Left lung (tissue), 4 donors: ENCODE measurements at regions not wholly inside any gene's neighbourhood (a gene's known extent, or its start where the extent isn't known, plus 50 kb on each side); places are given as distances from the start of the nearest gene placed in this dataset.

Experiments used
- ATAC-seq: fragments of 200-7000 bp; cut with Tn5 transposase; one replicate; pipeline ENCODE4 v1.9.1; 2020; ENCODE audit warnings: moderate library complexity
- DNase-seq, 4 donors: peaks; one replicate each; pipeline ENCODE4 v3.0.0-alpha.2; 2013 to 2020
- H3K27ac ChIP-seq, 2 donors: fragments of 200-600 bp; sonication (generic) in 1 of 2; one replicate each; pipeline versions ENCODE4 v1.5.0 to v1.8.0; 2020 to 2021
- H3K27me3 ChIP-seq, 2 donors: fragments of 200-600 bp; sonication (generic) in 1 of 2; one replicate each; pipeline versions ENCODE4 v1.5.0 to v1.8.0; 2020 to 2021
- H3K36me3 ChIP-seq, 2 donors: fragments of 200-600 bp; sonication (generic) in 1 of 2; one replicate each; pipeline versions ENCODE4 v1.5.0 to v1.8.0; 2020 to 2021
- H3K4me1 ChIP-seq, 2 donors: fragments of 200-600 bp; one replicate each; pipeline ENCODE4 v1.8.0; 2021
- H3K4me3 ChIP-seq, 2 donors: fragments of 200-600 bp; sonication (generic) in 1 of 2; one replicate each; pipeline versions ENCODE4 v1.5.0 to v1.8.0; 2020 to 2021; ENCODE audit warnings: mild to moderate bottlenecking in 1 of 2
- H3K9me3 ChIP-seq, 2 donors: fragments of 200-600 bp; sonication (generic) in 1 of 2; one replicate each; pipeline versions ENCODE4 v1.5.0 to v1.8.0; 2020 to 2021
- CTCF ChIP-seq, 2 donors: fragments of 200-600 bp; sonication (generic) in 1 of 2; IDR thresholded peaks; one replicate each; pipeline versions ENCODE4 v1.5.0 to v1.8.0; 2021; ENCODE audit warnings: antibody characterized with exemption in 2 of 2
- intact Hi-C, 2 donors: fragments of 100-400 bp; cut with DNase I; formaldehyde crosslinking; loops; one replicate each; pipeline versions ENCODE4 v1.11.2 to v1.14.2; 2022
- donor health status: DM: no; HTN: yes; CAD: no.
- donor health status: DM: no; HTN: no; CAD: no.

GRCh38 chr1:219345953-219346352 is 172.3 kb downstream of the LYPLAL1 start:
- Histone ChIP-seq H3K4me3 (no peak overlapping the region), H3K27me3 (no peaks in the 10 kb centered on the region), H3K4me1 (no peaks in the 10 kb centered on the region), H3K9me3 (peaks cover 0 to 26% of the 10 kb centered on the region in 2 donors), H3K36me3 (no peaks in the 10 kb centered on the region), H3K27ac (no peak overlapping the region)
- DNase-seq (no peak), ATAC-seq (no peak)
- intact Hi-C loops, result no loop called here
- no peak for TF ChIP-seq CTCF (IDR thresholded peaks at IDR 0.05)

GRCh38 chr1:219342836-219343235 is 169.2 kb downstream of the LYPLAL1 start:
- ATAC-seq, result no peak
- TF ChIP-seq CTCF (IDR thresholded peaks at IDR 0.05), result no peak
- H3K27me3 ChIP-seq, result no peaks in the 10 kb centered on the region

GRCh38 chr1:219340796-219341195 is 167.1 kb downstream of the LYPLAL1 start:
- no peak for TF ChIP-seq CTCF (IDR thresholded peaks at IDR 0.05)

More at GRCh38 chr1:219342836-219343235, 169.2 kb downstream of the LYPLAL1 start:
- no peak for DNase-seq
- Histone ChIP-seq H3K4me3 (no peak overlapping the region), H3K9me3 (peaks cover 0 to 26% of the 10 kb centered on the region in 2 donors), H3K4me1 (no peaks in the 10 kb centered on the region), H3K27ac (no peak overlapping the region), H3K36me3 (no peaks in the 10 kb centered on the region)
- intact Hi-C loops, result no loop called here

GRCh38 chr1:219339466-219339865 is 165.8 kb downstream of the LYPLAL1 start:
- intact Hi-C loops, result no loop called here
- DNase-seq, result no peak
- no peaks in the 10 kb centered on the region for H3K36me3 ChIP-seq
- no peak for ATAC-seq
- H3K4me1 ChIP-seq, result no peaks in the 10 kb centered on the region
- H3K27ac ChIP-seq, result no peak overlapping the region
- no peak for TF ChIP-seq CTCF (IDR thresholded peaks at IDR 0.05)
- no peaks in the 10 kb centered on the region for H3K27me3 ChIP-seq
- no peak overlapping the region for H3K4me3 ChIP-seq
- peaks cover 0 to 6% of the 10 kb centered on the region in 2 donors for H3K9me3 ChIP-seq

More at GRCh38 chr1:219340796-219341195, 167.1 kb downstream of the LYPLAL1 start:
- no peak overlapping the region for H3K27ac ChIP-seq
- ATAC-seq (no peak), DNase-seq (no peak)
- intact Hi-C loops, result no loop called here
- peaks cover 0 to 16% of the 10 kb centered on the region in 2 donors for H3K9me3 ChIP-seq
- H3K4me3 ChIP-seq, result no peak overlapping the region
- H3K36me3 ChIP-seq, result no peaks in the 10 kb centered on the region
- H3K4me1 ChIP-seq, result no peaks in the 10 kb centered on the region
- H3K27me3 ChIP-seq, result no peaks in the 10 kb centered on the region

GRCh38 chr1:219337588-219337987 is 163.9 kb downstream of the LYPLAL1 start:
- intact Hi-C loops, result no loop called here
- Histone ChIP-seq H3K27ac (no peak overlapping the region), H3K4me1 (no peaks in the 10 kb centered on the region), H3K4me3 (no peak overlapping the region), H3K27me3 (no peaks in the 10 kb centered on the region), H3K9me3 (peaks cover 0 to 4% of the 10 kb centered on the region in 2 donors), H3K36me3 (no peaks in the 10 kb centered on the region)
- TF ChIP-seq CTCF (IDR thresholded peaks at IDR 0.05), result no peak
- DNase-seq (no peak), ATAC-seq (no peak)
